WTC11 (cell line): ENCODE measurements at regions not wholly inside any gene's neighbourhood (a gene's known extent, or its start where the extent isn't known, plus 50 kb on each side); places are given as distances from the start of the nearest gene placed in this dataset.

Experiments used
- ATAC-seq: fragments of 200-7000 bp; cut with Tn5 transposase; 2 replicates; pipeline ENCODE4 v1.10.0; 2021; ENCODE audit warnings: mild to moderate bottlenecking, moderate library complexity
- CTCF ChIA-PET: fragments of 300-600 bp; sonication (Branson Sonifier 250); formaldehyde crosslinking; loops from one replicate; lab custom pipeline; 2021; ENCODE audit warnings: antibody characterized with exemption; lab: Charles Lee
- POLR2A ChIA-PET: fragments of 350-600 bp; sonication (Branson Sonifier 250); formaldehyde crosslinking; loops from one replicate; lab custom pipeline; 2021; ENCODE audit warnings: antibody characterized with exemption; lab: Charles Lee
- DNase-seq: peaks from one replicate; pipeline ENCODE4 v3.0.0; 2021; ENCODE audit warnings: low spot score
- H3K27ac Mint-ChIP-seq: 2 replicates; pipeline ENCODE4 v1.8.0; 2021; ENCODE audit warnings: mixed read lengths
- H3K27me3 Mint-ChIP-seq: 2 replicates; pipeline ENCODE4 v1.8.0; 2021; ENCODE audit warnings: low read depth, mild to moderate bottlenecking, moderate library complexity, mixed read lengths
- H3K36me3 Mint-ChIP-seq: 2 replicates; pipeline ENCODE4 v1.8.0; 2021; ENCODE audit warnings: mixed read lengths
- H3K4me1 Mint-ChIP-seq: 2 replicates; pipeline ENCODE4 v1.8.0; 2022; ENCODE audit warnings: mixed read lengths
- H3K4me3 Mint-ChIP-seq: 2 replicates; pipeline ENCODE4 v1.8.0; 2021; ENCODE audit warnings: mild to moderate bottlenecking, moderate library complexity, mixed read lengths
- H3K9me3 Mint-ChIP-seq: 2 replicates; pipeline ENCODE4 v1.8.0; 2021; ENCODE audit warnings: mixed read lengths
- ATF6 ChIP-seq: sonication (generic); formaldehyde crosslinking; IDR thresholded peaks from 2 replicates; pipeline ENCODE4 v1.8.1; 2023; ENCODE audit warnings: mild to moderate bottlenecking, missing genetic modification reagents
- ESRRA ChIP-seq: sonication (generic); formaldehyde crosslinking; IDR thresholded peaks from 2 replicates; pipeline ENCODE4 v1.8.1; 2022; ENCODE audit warnings: mild to moderate bottlenecking, missing genetic modification reagents, borderline replicate concordance
- HMGA2 ChIP-seq: fragments of 250-450 bp; sonication (Bioruptor Pico); IDR thresholded peaks from 2 replicates; pipeline ENCODE4 v1.4.0; 2021; ENCODE audit warnings: mild to moderate bottlenecking, moderate library complexity
- NFATC4 ChIP-seq: fragments of 250-450 bp; sonication (Bioruptor Pico); IDR thresholded peaks from 2 replicates; pipeline ENCODE4 v1.9.0; 2021; ENCODE audit warnings: mild to moderate bottlenecking
- OVOL2 ChIP-seq: fragments of 250-450 bp; sonication (Bioruptor Pico); IDR thresholded peaks from 2 replicates; pipeline ENCODE4 v1.9.0; 2021; ENCODE audit warnings: mild to moderate bottlenecking, borderline replicate concordance
- PRRX2 ChIP-seq: fragments of 250-450 bp; sonication (Bioruptor Pico); IDR thresholded peaks from 2 replicates; pipeline ENCODE4 v1.8.0; 2021; ENCODE audit warnings: mild to moderate bottlenecking
- RORB ChIP-seq: fragments of 250-450 bp; sonication (Bioruptor Pico); IDR thresholded peaks from 2 replicates; pipeline ENCODE4 v1.9.0; 2021; ENCODE audit warnings: mild to moderate bottlenecking
- TEAD1 ChIP-seq: sonication (generic); formaldehyde crosslinking; IDR thresholded peaks from 2 replicates; pipeline ENCODE4 v1.8.0; 2022; ENCODE audit warnings: mild to moderate bottlenecking, missing genetic modification reagents
- ZBTB21 ChIP-seq: sonication (generic); formaldehyde crosslinking; IDR thresholded peaks from 2 replicates; pipeline ENCODE4 v1.8.1; 2023; ENCODE audit warnings: mild to moderate bottlenecking, missing genetic modification reagents, borderline replicate concordance
- ZNF121 ChIP-seq: sonication (generic); formaldehyde crosslinking; IDR thresholded peaks from 2 replicates; pipeline ENCODE4 v1.8.0; 2023; ENCODE audit warnings: missing genetic modification reagents
- ZNF263 ChIP-seq: sonication (generic); formaldehyde crosslinking; IDR thresholded peaks from 2 replicates; pipeline ENCODE4 v1.8.1; 2022; ENCODE audit warnings: low read depth, mild to moderate bottlenecking, moderate library complexity, missing genetic modification reagents
- ZNF281 ChIP-seq: sonication (generic); formaldehyde crosslinking; IDR thresholded peaks from 2 replicates; pipeline ENCODE4 v1.8.0; 2023; ENCODE audit warnings: mild to moderate bottlenecking, missing genetic modification reagents
- ZNF423 ChIP-seq: fragments of 250-450 bp; sonication (Bioruptor Pico); IDR thresholded peaks from 2 replicates; pipeline ENCODE4 v2.1.2; 2022; ENCODE audit warnings: mild to moderate bottlenecking, moderate library complexity
- TF ChIP-seq, protein P1 (sequence below): sonication (generic); formaldehyde crosslinking; IDR thresholded peaks from 2 replicates; pipeline ENCODE4 v1.8.0; 2022; ENCODE audit warnings: mild to moderate bottlenecking, missing genetic modification reagents
- TF ChIP-seq, protein P2 (sequence below): fragments of 250-450 bp; sonication (Bioruptor Pico); IDR thresholded peaks from 2 replicates; pipeline ENCODE4 v1.9.0; 2021; ENCODE audit warnings: moderate library complexity, mild to moderate bottlenecking, inconsistent platforms, borderline replicate concordance
- TF ChIP-seq, protein P3 (sequence below): sonication (generic); formaldehyde crosslinking; IDR thresholded peaks from 2 replicates; pipeline ENCODE4 v1.8.1; 2023; ENCODE audit warnings: mild to moderate bottlenecking, missing genetic modification reagents, moderate library complexity
- TF ChIP-seq, protein P4 (sequence below): fragments of 200-600 bp; IDR thresholded peaks from 2 replicates; pipeline ENCODE4 v1.8.0; 2022; ENCODE audit warnings: antibody characterized with exemption
- TF ChIP-seq, protein P5 (sequence below): fragments of 250-450 bp; sonication (Bioruptor Pico); IDR thresholded peaks from 2 replicates; pipeline ENCODE4 v2.1.2; 2022; ENCODE audit warnings: mild to moderate bottlenecking, moderate library complexity
- TF ChIP-seq, protein P6 (sequence below): fragments of 250-450 bp; sonication (Bioruptor Pico); IDR thresholded peaks from 2 replicates; pipeline ENCODE4 v1.9.0; 2021; ENCODE audit warnings: mild to moderate bottlenecking, borderline replicate concordance

GRCh38 chr4:151576627-151577026 is 167.7 kb downstream of the FHIP1A start:
- CTCF ChIA-PET: interaction anchor here (1.1 to 2.1 kb wide), 2 partner anchors 9 to 28 kb away, joined by 3 to 4 read pairs; no protein-coding TSS in a partner anchor
- no peak for ATAC-seq
- POLR2A ChIA-PET: no interaction called here
- Mint-ChIP-seq H3K27ac (no peak overlapping the region), H3K9me3 (no peaks in the 10 kb centered on the region), H3K27me3 (no peaks in the 10 kb centered on the region), H3K36me3 (peaks cover 12% of the 10 kb centered on the region), H3K4me1 (no peaks in the 10 kb centered on the region)
- DNase-seq: no peak
- TF ChIP-seq, protein P1, sequence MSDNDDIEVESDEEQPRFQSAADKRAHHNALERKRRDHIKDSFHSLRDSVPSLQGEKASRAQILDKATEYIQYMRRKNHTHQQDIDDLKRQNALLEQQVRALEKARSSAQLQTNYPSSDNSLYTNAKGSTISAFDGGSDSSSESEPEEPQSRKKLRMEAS: no peak
- TF ChIP-seq, all 79 proteins: peak for 0
- no peak overlapping the region for H3K4me3 Mint-ChIP-seq

GRCh38 chr4:151581570-151581969 is 172.6 kb downstream of the FHIP1A start:
- no peak for DNase-seq
- Mint-ChIP-seq H3K27ac (no peak overlapping the region), H3K4me3 (no peak overlapping the region), H3K36me3 (peaks cover 12% of the 10 kb centered on the region), H3K27me3 (no peaks in the 10 kb centered on the region), H3K4me1 (peaks cover 5% of the 10 kb centered on the region), H3K9me3 (no peaks in the 10 kb centered on the region)
- POLR2A ChIA-PET: no interaction called here
- ATAC-seq: no peak
- TF ChIP-seq HMGA2 (CRISPR knock-in tag) (no peak), TEAD1 (CRISPR knock-in tag) (no peak), NFATC4 (no peak), ZNF423 (CRISPR knock-in tag) (no peak), ZBTB21 (CRISPR knock-in tag) (no peak), RORB (CRISPR knock-in tag) (no peak)
- TF ChIP-seq, protein P2, sequence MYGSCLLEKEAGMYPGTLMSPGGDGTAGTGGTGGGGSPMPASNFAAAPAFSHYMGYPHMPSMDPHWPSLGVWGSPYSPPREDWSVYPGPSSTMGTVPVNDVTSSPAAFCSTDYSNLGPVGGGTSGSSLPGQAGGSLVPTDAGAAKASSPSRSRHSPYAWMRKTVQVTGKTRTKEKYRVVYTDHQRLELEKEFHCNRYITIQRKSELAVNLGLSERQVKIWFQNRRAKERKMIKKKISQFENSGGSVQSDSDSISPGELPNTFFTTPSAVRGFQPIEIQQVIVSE: no peak
- CTCF ChIA-PET: no interaction called here

DNA sequence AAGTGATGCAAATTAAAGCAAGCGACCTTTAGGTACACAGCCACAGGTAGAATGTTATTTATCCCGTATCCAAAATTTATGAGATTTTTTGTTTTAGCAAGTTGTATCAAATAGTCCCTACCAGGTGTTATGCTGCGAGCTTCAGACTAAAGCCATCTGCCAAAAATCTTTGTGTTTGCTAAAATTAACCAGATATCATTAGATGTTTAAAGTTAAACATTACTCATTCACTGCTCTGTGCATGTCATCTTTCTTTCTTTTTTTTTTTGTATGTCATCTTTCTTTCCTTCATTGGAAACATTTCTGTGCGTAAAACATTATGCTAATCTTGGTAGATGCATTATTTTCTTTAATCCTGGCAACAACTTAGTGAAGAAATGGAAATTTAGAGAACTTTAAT is 173.1 kb downstream of the FHIP1A start:
- ATAC-seq (no peak), DNase-seq (no peak)
- no peaks in the 10 kb centered on the region for H3K27me3 Mint-ChIP-seq
- ChIA-PET POLR2A (no interaction called here), CTCF (no interaction called here)
- no peak overlapping the region for H3K27ac Mint-ChIP-seq
- H3K4me3 Mint-ChIP-seq: no peak overlapping the region
- H3K36me3 Mint-ChIP-seq: peaks cover 11% of the 10 kb centered on the region
- H3K9me3 Mint-ChIP-seq: no peaks in the 10 kb centered on the region
- H3K4me1 Mint-ChIP-seq: peaks cover 5% of the 10 kb centered on the region
- no peak for TF ChIP-seq OVOL2 (CRISPR knock-in tag)
- TF ChIP-seq ESRRA (CRISPR knock-in tag): no peak
- TF ChIP-seq, protein P3, sequence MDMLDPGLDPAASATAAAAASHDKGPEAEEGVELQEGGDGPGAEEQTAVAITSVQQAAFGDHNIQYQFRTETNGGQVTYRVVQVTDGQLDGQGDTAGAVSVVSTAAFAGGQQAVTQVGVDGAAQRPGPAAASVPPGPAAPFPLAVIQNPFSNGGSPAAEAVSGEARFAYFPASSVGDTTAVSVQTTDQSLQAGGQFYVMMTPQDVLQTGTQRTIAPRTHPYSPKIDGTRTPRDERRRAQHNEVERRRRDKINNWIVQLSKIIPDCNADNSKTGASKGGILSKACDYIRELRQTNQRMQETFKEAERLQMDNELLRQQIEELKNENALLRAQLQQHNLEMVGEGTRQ (CRISPR knock-in tag): no peak
- TF ChIP-seq ATF6 (CRISPR knock-in tag): no peak
- TF ChIP-seq, protein P4, sequence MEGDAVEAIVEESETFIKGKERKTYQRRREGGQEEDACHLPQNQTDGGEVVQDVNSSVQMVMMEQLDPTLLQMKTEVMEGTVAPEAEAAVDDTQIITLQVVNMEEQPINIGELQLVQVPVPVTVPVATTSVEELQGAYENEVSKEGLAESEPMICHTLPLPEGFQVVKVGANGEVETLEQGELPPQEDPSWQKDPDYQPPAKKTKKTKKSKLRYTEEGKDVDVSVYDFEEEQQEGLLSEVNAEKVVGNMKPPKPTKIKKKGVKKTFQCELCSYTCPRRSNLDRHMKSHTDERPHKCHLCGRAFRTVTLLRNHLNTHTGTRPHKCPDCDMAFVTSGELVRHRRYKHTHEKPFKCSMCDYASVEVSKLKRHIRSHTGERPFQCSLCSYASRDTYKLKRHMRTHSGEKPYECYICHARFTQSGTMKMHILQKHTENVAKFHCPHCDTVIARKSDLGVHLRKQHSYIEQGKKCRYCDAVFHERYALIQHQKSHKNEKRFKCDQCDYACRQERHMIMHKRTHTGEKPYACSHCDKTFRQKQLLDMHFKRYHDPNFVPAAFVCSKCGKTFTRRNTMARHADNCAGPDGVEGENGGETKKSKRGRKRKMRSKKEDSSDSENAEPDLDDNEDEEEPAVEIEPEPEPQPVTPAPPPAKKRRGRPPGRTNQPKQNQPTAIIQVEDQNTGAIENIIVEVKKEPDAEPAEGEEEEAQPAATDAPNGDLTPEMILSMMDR: no peak
- no peak for TF ChIP-seq ZNF281
- TF ChIP-seq, protein P5, sequence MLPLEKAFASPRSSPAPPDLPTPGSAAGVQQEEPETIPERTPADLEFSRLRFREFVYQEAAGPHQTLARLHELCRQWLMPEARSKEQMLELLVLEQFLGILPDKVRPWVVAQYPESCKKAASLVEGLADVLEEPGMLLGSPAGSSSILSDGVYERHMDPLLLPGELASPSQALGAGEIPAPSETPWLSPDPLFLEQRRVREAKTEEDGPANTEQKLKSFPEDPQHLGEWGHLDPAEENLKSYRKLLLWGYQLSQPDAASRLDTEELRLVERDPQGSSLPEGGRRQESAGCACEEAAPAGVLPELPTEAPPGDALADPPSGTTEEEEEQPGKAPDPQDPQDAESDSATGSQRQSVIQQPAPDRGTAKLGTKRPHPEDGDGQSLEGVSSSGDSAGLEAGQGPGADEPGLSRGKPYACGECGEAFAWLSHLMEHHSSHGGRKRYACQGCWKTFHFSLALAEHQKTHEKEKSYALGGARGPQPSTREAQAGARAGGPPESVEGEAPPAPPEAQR (CRISPR knock-in tag): no peak
- TF ChIP-seq, protein P6, sequence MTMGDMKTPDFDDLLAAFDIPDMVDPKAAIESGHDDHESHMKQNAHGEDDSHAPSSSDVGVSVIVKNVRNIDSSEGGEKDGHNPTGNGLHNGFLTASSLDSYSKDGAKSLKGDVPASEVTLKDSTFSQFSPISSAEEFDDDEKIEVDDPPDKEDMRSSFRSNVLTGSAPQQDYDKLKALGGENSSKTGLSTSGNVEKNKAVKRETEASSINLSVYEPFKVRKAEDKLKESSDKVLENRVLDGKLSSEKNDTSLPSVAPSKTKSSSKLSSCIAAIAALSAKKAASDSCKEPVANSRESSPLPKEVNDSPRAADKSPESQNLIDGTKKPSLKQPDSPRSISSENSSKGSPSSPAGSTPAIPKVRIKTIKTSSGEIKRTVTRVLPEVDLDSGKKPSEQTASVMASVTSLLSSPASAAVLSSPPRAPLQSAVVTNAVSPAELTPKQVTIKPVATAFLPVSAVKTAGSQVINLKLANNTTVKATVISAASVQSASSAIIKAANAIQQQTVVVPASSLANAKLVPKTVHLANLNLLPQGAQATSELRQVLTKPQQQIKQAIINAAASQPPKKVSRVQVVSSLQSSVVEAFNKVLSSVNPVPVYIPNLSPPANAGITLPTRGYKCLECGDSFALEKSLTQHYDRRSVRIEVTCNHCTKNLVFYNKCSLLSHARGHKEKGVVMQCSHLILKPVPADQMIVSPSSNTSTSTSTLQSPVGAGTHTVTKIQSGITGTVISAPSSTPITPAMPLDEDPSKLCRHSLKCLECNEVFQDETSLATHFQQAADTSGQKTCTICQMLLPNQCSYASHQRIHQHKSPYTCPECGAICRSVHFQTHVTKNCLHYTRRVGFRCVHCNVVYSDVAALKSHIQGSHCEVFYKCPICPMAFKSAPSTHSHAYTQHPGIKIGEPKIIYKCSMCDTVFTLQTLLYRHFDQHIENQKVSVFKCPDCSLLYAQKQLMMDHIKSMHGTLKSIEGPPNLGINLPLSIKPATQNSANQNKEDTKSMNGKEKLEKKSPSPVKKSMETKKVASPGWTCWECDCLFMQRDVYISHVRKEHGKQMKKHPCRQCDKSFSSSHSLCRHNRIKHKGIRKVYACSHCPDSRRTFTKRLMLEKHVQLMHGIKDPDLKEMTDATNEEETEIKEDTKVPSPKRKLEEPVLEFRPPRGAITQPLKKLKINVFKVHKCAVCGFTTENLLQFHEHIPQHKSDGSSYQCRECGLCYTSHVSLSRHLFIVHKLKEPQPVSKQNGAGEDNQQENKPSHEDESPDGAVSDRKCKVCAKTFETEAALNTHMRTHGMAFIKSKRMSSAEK (CRISPR knock-in tag): no peak
- TF ChIP-seq PRRX2: no peak
- TF ChIP-seq ZNF263: no peak
- no peak for TF ChIP-seq ZNF121 (CRISPR knock-in tag)
